H1 (cell line): ENCODE measurements at regions not wholly inside any gene's neighbourhood (a gene's known extent, or its start where the extent isn't known, plus 50 kb on each side); places are given as distances from the start of the nearest gene placed in this dataset.

Source experiments
- EP300 ChIP-seq, 2 experiments: IDR thresholded peaks; 1 replicate in 1 of 2; 2 replicates in 1 of 2; pipeline ENCODE4 v1.6.1; 2011 to 2012; ENCODE audit warnings: low read depth in 2 of 2, low read length in 2 of 2, mild to moderate bottlenecking in 2 of 2, borderline replicate concordance in 1 of 2, inconsistent platforms in 1 of 2, moderate library complexity in 1 of 2
- RAD21 ChIP-seq, 2 experiments: IDR thresholded peaks in 1 of 2; conservative IDR thresholded peaks in 1 of 2; 2 replicates each; pipeline ENCODE4 v1.6.1; 2011; ENCODE audit warnings: low read depth in 2 of 2, low read length in 2 of 2, improper control_type of control experiment in 1 of 2, inconsistent platforms in 1 of 2, mild to moderate bottlenecking in 1 of 2, moderate library complexity in 1 of 2
- SP1 ChIP-seq: IDR thresholded peaks from 2 replicates; pipeline ENCODE4 v1.6.1; 2011; ENCODE audit warnings: low read depth, low read length
- TAF7 ChIP-seq: optimal IDR thresholded peaks from 2 replicates; pipeline ENCODE3; 2011; ENCODE audit warnings: low read depth, mild to moderate bottlenecking, inconsistent platforms, low read length, moderate library complexity, borderline replicate concordance
- TF ChIP-seq, protein P1 (sequence below), 3 experiments: IDR thresholded peaks; 1 replicate in 2 of 3; 2 replicates in 1 of 3; pipeline versions ENCODE4 v1.5.1 to v1.6.1; 2011; ENCODE audit warnings: low read length in 3 of 3, mild to moderate bottlenecking in 3 of 3, inconsistent platforms in 2 of 3, low read depth in 1 of 3, moderate library complexity in 1 of 3; ENCODE audit not compliant: insufficient read depth in 1 of 3; ENCODE audit errors: control extremely low read depth in 1 of 3

DNA sequence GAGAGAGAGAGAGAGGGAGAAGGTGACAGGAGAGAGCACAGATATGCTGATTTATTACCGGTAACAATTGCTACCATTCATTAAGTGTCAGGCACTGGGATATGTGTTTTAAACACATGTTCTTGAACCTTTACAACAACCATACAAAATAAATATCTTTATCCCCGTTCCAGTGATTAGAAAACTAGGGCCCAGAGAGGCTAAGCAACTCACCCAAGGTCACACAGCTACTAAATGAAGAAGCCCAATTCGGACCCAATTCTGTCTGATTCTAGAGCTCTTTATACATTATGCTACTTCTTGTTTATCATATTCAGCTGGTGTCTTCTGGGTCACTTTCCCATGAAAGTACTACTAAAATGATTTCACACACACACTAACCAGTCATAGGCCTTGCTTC is 154.0 kb upstream of the RAG2 start:
- TF ChIP-seq SP1 (no peak), EP300 (IDR thresholded peaks at IDR 0.05; ENCODE audit: borderline replicate concordance in 1 of 2, low read depth in 2 of 2, low read length in 2 of 2) (no peak), RAD21 (IDR thresholded peaks at IDR 0.05 in 1 of 2, conservative IDR thresholded peaks at IDR 0.05 in 1 of 2; ENCODE audit: low read depth in 2 of 2, low read length in 2 of 2) (no peak), TAF7 (no peak)
- TF ChIP-seq, protein P1, sequence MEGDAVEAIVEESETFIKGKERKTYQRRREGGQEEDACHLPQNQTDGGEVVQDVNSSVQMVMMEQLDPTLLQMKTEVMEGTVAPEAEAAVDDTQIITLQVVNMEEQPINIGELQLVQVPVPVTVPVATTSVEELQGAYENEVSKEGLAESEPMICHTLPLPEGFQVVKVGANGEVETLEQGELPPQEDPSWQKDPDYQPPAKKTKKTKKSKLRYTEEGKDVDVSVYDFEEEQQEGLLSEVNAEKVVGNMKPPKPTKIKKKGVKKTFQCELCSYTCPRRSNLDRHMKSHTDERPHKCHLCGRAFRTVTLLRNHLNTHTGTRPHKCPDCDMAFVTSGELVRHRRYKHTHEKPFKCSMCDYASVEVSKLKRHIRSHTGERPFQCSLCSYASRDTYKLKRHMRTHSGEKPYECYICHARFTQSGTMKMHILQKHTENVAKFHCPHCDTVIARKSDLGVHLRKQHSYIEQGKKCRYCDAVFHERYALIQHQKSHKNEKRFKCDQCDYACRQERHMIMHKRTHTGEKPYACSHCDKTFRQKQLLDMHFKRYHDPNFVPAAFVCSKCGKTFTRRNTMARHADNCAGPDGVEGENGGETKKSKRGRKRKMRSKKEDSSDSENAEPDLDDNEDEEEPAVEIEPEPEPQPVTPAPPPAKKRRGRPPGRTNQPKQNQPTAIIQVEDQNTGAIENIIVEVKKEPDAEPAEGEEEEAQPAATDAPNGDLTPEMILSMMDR (IDR thresholded peaks at IDR 0.05; ENCODE audit: control extremely low read depth in 1 of 3, insufficient read depth in 1 of 3, low read depth in 1 of 3, low read length in 3 of 3), result no peak
